ENCODE measurements at regions not wholly inside any gene's neighbourhood (a gene's known extent, or its start where the extent isn't known, plus 50 kb on each side); places are given as distances from the start of the nearest gene placed in this dataset.

DNA sequence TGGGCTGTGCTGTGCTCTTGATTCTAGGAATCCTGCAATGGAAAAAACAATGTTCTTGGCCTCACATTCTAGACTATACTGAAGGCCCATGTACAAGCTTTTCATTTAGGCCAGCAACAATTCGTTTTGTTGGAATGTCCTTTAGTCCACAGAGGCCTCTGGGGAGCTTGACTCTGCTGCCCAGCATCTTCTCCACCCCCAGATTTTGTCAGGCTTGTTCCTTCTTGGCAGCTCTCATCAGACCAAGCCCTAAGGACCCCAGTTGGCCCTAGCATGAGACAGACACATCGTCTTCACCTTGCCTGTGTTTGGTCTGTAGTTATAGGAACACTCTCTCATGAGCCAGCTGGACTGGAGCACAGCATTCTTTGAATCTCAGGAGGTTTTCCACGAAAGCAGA is 300.1 kb downstream of the VRK1 start:
- Mint-ChIP-seq H3K36me3 (ENCODE audit: low read depth) (no peaks in the 10 kb centered on the region), H3K27me3 (ENCODE audit: insufficient read depth) (no peaks in the 10 kb centered on the region), H3K27ac (no peak overlapping the region), H3K9me3 (peaks cover 11% of the 10 kb centered on the region), H3K4me1 (ENCODE audit: low read depth) (no peaks in the 10 kb centered on the region), H3K4me3 (no peak overlapping the region)
- TF ChIP-seq, protein P1, sequence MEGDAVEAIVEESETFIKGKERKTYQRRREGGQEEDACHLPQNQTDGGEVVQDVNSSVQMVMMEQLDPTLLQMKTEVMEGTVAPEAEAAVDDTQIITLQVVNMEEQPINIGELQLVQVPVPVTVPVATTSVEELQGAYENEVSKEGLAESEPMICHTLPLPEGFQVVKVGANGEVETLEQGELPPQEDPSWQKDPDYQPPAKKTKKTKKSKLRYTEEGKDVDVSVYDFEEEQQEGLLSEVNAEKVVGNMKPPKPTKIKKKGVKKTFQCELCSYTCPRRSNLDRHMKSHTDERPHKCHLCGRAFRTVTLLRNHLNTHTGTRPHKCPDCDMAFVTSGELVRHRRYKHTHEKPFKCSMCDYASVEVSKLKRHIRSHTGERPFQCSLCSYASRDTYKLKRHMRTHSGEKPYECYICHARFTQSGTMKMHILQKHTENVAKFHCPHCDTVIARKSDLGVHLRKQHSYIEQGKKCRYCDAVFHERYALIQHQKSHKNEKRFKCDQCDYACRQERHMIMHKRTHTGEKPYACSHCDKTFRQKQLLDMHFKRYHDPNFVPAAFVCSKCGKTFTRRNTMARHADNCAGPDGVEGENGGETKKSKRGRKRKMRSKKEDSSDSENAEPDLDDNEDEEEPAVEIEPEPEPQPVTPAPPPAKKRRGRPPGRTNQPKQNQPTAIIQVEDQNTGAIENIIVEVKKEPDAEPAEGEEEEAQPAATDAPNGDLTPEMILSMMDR (IDR thresholded peaks at IDR 0.05), result no peak
- DNase-seq, result no peak

DNA sequence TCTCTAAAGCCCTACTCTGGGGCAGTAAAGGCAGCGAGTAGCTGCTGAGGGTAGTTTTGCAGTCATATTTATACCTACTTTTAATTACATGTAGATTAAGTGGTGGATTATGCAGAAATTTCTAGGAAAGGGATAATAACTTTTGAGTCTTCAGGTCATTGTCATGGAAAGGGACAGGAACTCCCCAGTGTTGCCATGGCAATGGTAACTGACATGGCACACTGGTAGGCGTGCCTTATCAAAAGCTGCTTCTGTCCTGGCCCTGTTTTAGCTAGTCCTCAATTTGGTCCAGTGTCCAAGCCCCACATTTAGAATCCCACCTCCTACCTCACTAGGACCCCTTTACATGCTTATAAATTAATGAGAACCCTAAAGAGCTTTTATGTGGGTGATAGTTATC is 303.1 kb downstream of the VRK1 start:
- DNase-seq, result no peak
- H3K27me3 Mint-ChIP-seq (ENCODE audit: insufficient read depth), result no peaks in the 10 kb centered on the region; the same call in 1 of the 2 replicates
- H3K4me1 Mint-ChIP-seq (ENCODE audit: low read depth), result peaks cover 7% of the 10 kb centered on the region; the same call in 1 of the 2 replicates
- H3K9me3 Mint-ChIP-seq, result peaks cover 11% of the 10 kb centered on the region
- no peak overlapping the region for H3K27ac Mint-ChIP-seq
- no peak overlapping the region for H3K4me3 Mint-ChIP-seq
- TF ChIP-seq, protein P1 (IDR thresholded peaks at IDR 0.05), result no peak
- H3K36me3 Mint-ChIP-seq (ENCODE audit: low read depth), result no peaks in the 10 kb centered on the region

DNA sequence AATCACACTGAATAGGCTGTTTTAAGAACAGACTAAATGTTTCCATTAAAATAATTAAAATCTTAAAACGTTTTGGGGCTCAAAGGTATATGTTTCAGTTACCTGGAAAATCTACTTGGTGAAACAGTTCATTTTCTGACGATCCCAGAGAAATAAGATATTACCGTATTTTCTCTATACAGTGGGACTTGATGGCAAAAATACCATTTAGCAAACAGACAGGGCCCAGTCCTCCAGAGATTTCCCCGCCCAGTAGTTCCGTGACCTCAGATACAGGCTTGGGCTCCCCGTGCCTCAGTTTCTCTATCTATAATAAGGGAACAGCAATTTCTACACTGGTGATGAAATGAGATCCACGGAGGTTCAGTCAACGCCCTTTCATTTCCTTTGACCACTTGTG is 304.4 kb downstream of the VRK1 start:
- peaks cover 16% of the 10 kb centered on the region for H3K9me3 Mint-ChIP-seq
- no peaks in the 10 kb centered on the region; the same call in 1 of the 2 replicates for H3K27me3 Mint-ChIP-seq (ENCODE audit: insufficient read depth)
- H3K36me3 Mint-ChIP-seq (ENCODE audit: low read depth), result no peaks in the 10 kb centered on the region
- no peak for DNase-seq
- H3K4me3 Mint-ChIP-seq, result no peak overlapping the region
- TF ChIP-seq, protein P1 (IDR thresholded peaks at IDR 0.05), result no peak
- no peak overlapping the region for H3K27ac Mint-ChIP-seq
- H3K4me1 Mint-ChIP-seq (ENCODE audit: low read depth), result peaks cover 17% of the 10 kb centered on the region; the same call in 1 of the 2 replicates

DNA sequence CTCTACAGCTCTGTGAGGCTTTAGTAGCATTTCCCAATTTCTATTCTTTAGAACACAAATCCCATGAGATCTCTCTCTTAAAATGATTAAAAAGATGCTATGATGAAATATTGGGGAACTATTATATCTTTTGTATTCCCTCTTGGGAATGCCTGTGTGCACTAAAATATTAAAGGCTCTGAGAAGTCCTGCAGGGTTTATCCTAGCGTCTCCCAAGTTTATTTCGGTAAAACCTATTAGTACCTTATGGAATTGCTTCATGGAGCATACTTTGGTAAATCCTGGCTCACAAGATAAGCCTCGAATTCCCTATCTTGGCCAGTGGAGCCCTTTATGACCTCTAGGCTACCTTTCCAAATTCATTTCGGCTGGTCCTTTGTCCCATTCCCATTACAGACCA is 306.8 kb downstream of the VRK1 start:
- Mint-ChIP-seq H3K9me3 (peaks cover 31% of the 10 kb centered on the region), H3K4me3 (no peak overlapping the region), H3K27ac (no peak overlapping the region), H3K4me1 (ENCODE audit: low read depth) (peaks cover 31% of the 10 kb centered on the region; the same call in 1 of the 2 replicates), H3K36me3 (ENCODE audit: low read depth) (peaks cover 6% of the 10 kb centered on the region; the same call in 1 of the 2 replicates), H3K27me3 (ENCODE audit: insufficient read depth) (no peaks in the 10 kb centered on the region; the same call in 1 of the 2 replicates)
- no peak for DNase-seq
- TF ChIP-seq, protein P1 (IDR thresholded peaks at IDR 0.05), result no peak

DNA sequence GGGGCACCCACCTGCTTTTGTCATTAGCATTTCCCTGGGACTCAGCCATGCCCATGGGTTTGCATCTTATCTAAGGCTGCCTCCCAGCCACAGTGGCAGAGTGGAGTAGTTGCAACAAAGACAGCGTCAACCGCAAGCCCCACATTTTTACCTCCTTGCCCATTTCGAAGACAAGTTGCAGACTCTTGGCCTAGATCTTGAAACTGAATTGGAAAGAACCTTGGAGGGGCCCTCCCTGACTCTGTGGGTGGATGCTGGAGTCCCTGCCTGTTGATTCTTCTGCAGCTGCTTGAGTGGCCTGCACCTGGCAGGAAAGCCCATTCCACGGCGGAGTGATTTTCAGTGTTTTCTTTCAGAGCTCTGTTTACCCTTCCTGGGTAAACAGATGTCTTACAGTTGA is 309.0 kb downstream of the VRK1 start:
- TF ChIP-seq, protein P1 (IDR thresholded peaks at IDR 0.05), result no peak
- peaks cover 6% of the 10 kb centered on the region; the same call in 1 of the 2 replicates for H3K36me3 Mint-ChIP-seq (ENCODE audit: low read depth)
- no peak overlapping the region for H3K4me3 Mint-ChIP-seq
- no peak for DNase-seq
- H3K4me1 Mint-ChIP-seq (ENCODE audit: low read depth), result peaks cover 38% of the 10 kb centered on the region; the same call in 1 of the 2 replicates
- peak overlapping the region; percentile 90; the same call in 1 of the 2 replicates for H3K27ac Mint-ChIP-seq
- H3K27me3 Mint-ChIP-seq (ENCODE audit: insufficient read depth), result no peaks in the 10 kb centered on the region; the same call in 1 of the 2 replicates
- H3K9me3 Mint-ChIP-seq, result peaks cover 44% of the 10 kb centered on the region
